IPS-15b (cell line): ENCODE measurements at regions not wholly inside any gene's neighbourhood (a gene's known extent, or its start where the extent isn't known, plus 50 kb on each side); places are given as distances from the start of the nearest gene placed in this dataset.

Experiments
- H3K27me3 ChIP-seq: one replicate; pipeline ENCODE4 v1.6.1; 2013; ENCODE audit warnings: low read length; ENCODE audit not compliant: control insufficient read depth, insufficient read depth
- H3K36me3 ChIP-seq: one replicate; pipeline ENCODE4 v1.6.1; 2013; ENCODE audit warnings: low read length; ENCODE audit not compliant: control insufficient read depth, insufficient read depth
- H3K4me1 ChIP-seq: one replicate; pipeline ENCODE4 v1.6.1; 2013; ENCODE audit warnings: mild to moderate bottlenecking, low read length; ENCODE audit not compliant: control insufficient read depth, insufficient read depth
- H3K4me3 ChIP-seq: one replicate; pipeline ENCODE4 v1.5.1; 2013; ENCODE audit warnings: low read depth, low read length
- H3K9ac ChIP-seq: one replicate; pipeline ENCODE4 v1.6.1; 2013; ENCODE audit warnings: low read depth, mild to moderate bottlenecking, low read length
- H3K9me3 ChIP-seq: one replicate; pipeline ENCODE4 v1.6.1; 2013; ENCODE audit warnings: mild to moderate bottlenecking, low read length; ENCODE audit not compliant: control insufficient read depth, insufficient read depth

- Histone ChIP-seq H3K4me3 (no peak overlapping the region), H3K36me3 (no peaks in the 10 kb centered on the region), H3K9me3 (no peaks in the 10 kb centered on the region), H3K9ac (no peak overlapping the region), H3K4me1 (peaks cover under 1% of the 10 kb centered on the region), H3K27me3 (no peaks in the 10 kb centered on the region)
These were observed 1104.1 kb downstream of the CDH11 start for GRCh38 chr16:64017796-64018195.

GRCh38 chr16:64013856-64014255 lies 1108.0 kb downstream of the CDH11 start:
- H3K4me1 ChIP-seq, result peaks cover 3% of the 10 kb centered on the region
- H3K9me3 ChIP-seq, result no peaks in the 10 kb centered on the region
- H3K9ac ChIP-seq, result no peak overlapping the region
- H3K36me3 ChIP-seq, result no peaks in the 10 kb centered on the region
- no peaks in the 10 kb centered on the region for H3K27me3 ChIP-seq
- H3K4me3 ChIP-seq, result no peak overlapping the region

- no peak overlapping the region for H3K9ac ChIP-seq
- H3K4me3 ChIP-seq, result no peak overlapping the region
- H3K27me3 ChIP-seq, result no peaks in the 10 kb centered on the region
- no peaks in the 10 kb centered on the region for H3K9me3 ChIP-seq
- no peaks in the 10 kb centered on the region for H3K36me3 ChIP-seq
- peaks cover 3% of the 10 kb centered on the region for H3K4me1 ChIP-seq
These were observed 1109.7 kb downstream of the CDH11 start for GRCh38 chr16:64012166-64012565.

- no peaks in the 10 kb centered on the region for H3K27me3 ChIP-seq
- H3K4me3 ChIP-seq, result no peak overlapping the region
- H3K9me3 ChIP-seq, result no peaks in the 10 kb centered on the region
- peaks cover 3% of the 10 kb centered on the region for H3K4me1 ChIP-seq
- H3K9ac ChIP-seq, result no peak overlapping the region
- H3K36me3 ChIP-seq, result no peaks in the 10 kb centered on the region
These were observed 1110.2 kb downstream of the CDH11 start for GRCh38 chr16:64011650-64012049.

- H3K36me3 ChIP-seq, result no peaks in the 10 kb centered on the region
- no peaks in the 10 kb centered on the region for H3K27me3 ChIP-seq
- H3K4me3 ChIP-seq, result no peak overlapping the region
- H3K9ac ChIP-seq, result no peak overlapping the region
- H3K9me3 ChIP-seq, result no peaks in the 10 kb centered on the region
- H3K4me1 ChIP-seq, result peaks cover 3% of the 10 kb centered on the region
These were observed 1113.7 kb downstream of the CDH11 start for GRCh38 chr16:64008131-64008530.

- H3K4me1 ChIP-seq, result no peaks in the 10 kb centered on the region
- H3K9ac ChIP-seq, result no peak overlapping the region
- H3K36me3 ChIP-seq, result no peaks in the 10 kb centered on the region
- no peak overlapping the region for H3K4me3 ChIP-seq
- no peaks in the 10 kb centered on the region for H3K27me3 ChIP-seq
- no peaks in the 10 kb centered on the region for H3K9me3 ChIP-seq
These were observed 1117.7 kb downstream of the CDH11 start for GRCh38 chr16:64004116-64004515.

- H3K27me3 ChIP-seq, result no peaks in the 10 kb centered on the region
- no peak overlapping the region for H3K4me3 ChIP-seq
- no peaks in the 10 kb centered on the region for H3K36me3 ChIP-seq
- H3K4me1 ChIP-seq, result no peaks in the 10 kb centered on the region
- H3K9ac ChIP-seq, result no peak overlapping the region
- no peaks in the 10 kb centered on the region for H3K9me3 ChIP-seq
These were observed 1126.8 kb downstream of the CDH11 start for GRCh38 chr16:63995025-63995424.

GRCh38 chr16:63983401-63983800 lies 1138.5 kb downstream of the CDH11 start:
- Histone ChIP-seq H3K9me3 (no peaks in the 10 kb centered on the region), H3K9ac (no peak overlapping the region), H3K4me3 (no peak overlapping the region), H3K4me1 (peaks cover 24% of the 10 kb centered on the region), H3K27me3 (no peaks in the 10 kb centered on the region), H3K36me3 (no peaks in the 10 kb centered on the region)

- Histone ChIP-seq H3K36me3 (no peaks in the 10 kb centered on the region), H3K9ac (no peak overlapping the region), H3K27me3 (no peaks in the 10 kb centered on the region), H3K9me3 (no peaks in the 10 kb centered on the region), H3K4me1 (peaks cover 28% of the 10 kb centered on the region), H3K4me3 (no peak overlapping the region)
These were observed 1139.1 kb downstream of the CDH11 start for GRCh38 chr16:63982741-63983140.

GRCh38 chr16:63982110-63982509 lies 1139.8 kb downstream of the CDH11 start:
- H3K4me3 ChIP-seq, result no peak overlapping the region
- no peak overlapping the region for H3K9ac ChIP-seq
- H3K27me3 ChIP-seq, result no peaks in the 10 kb centered on the region
- H3K36me3 ChIP-seq, result no peaks in the 10 kb centered on the region
- H3K4me1 ChIP-seq, result peaks cover 31% of the 10 kb centered on the region
- no peaks in the 10 kb centered on the region for H3K9me3 ChIP-seq

- no peaks in the 10 kb centered on the region for H3K9me3 ChIP-seq
- H3K27me3 ChIP-seq, result no peaks in the 10 kb centered on the region
- H3K9ac ChIP-seq, result no peak overlapping the region
- H3K4me1 ChIP-seq, result peaks cover 32% of the 10 kb centered on the region
- H3K4me3 ChIP-seq, result no peak overlapping the region
- no peaks in the 10 kb centered on the region for H3K36me3 ChIP-seq
These were observed 1140.2 kb downstream of the CDH11 start for GRCh38 chr16:63981639-63982038.

GRCh38 chr16:63980763-63981162 lies 1141.1 kb downstream of the CDH11 start:
- H3K4me1 ChIP-seq, result peaks cover 37% of the 10 kb centered on the region
- no peaks in the 10 kb centered on the region for H3K9me3 ChIP-seq
- H3K27me3 ChIP-seq, result no peaks in the 10 kb centered on the region
- no peaks in the 10 kb centered on the region for H3K36me3 ChIP-seq
- H3K4me3 ChIP-seq, result no peak overlapping the region
- no peak overlapping the region for H3K9ac ChIP-seq

- Histone ChIP-seq H3K9me3 (no peaks in the 10 kb centered on the region), H3K4me1 (peaks cover 37% of the 10 kb centered on the region), H3K9ac (no peak overlapping the region), H3K36me3 (no peaks in the 10 kb centered on the region), H3K4me3 (no peak overlapping the region), H3K27me3 (no peaks in the 10 kb centered on the region)
These were observed 1143.6 kb downstream of the CDH11 start for GRCh38 chr16:63978240-63978639.
